ENCODE measurements at regions not wholly inside any gene's neighbourhood (a gene's known extent, or its start where the extent isn't known, plus 50 kb on each side); places are given as distances from the start of the nearest gene placed in this dataset.

DNA sequence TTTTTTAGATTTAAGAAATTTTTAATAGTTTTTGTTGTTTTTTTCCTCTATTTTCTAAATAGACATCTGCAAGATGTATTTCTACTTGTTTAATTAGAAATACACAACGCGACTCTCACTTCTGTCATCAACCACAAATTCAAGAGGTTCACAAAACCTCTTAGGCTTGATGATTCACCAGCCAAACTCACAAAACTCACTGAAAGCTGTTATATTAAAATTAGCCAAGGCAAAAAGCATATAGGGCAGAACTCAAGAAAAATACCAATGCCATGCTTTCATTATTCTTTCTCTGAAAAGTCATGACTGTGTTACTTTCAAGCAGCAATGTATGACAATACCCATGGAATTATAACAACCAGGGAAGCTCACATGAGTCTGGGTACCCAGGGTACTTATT lies 487.0 kb upstream of the RGS18 start:
- TF ChIP-seq, protein P1, sequence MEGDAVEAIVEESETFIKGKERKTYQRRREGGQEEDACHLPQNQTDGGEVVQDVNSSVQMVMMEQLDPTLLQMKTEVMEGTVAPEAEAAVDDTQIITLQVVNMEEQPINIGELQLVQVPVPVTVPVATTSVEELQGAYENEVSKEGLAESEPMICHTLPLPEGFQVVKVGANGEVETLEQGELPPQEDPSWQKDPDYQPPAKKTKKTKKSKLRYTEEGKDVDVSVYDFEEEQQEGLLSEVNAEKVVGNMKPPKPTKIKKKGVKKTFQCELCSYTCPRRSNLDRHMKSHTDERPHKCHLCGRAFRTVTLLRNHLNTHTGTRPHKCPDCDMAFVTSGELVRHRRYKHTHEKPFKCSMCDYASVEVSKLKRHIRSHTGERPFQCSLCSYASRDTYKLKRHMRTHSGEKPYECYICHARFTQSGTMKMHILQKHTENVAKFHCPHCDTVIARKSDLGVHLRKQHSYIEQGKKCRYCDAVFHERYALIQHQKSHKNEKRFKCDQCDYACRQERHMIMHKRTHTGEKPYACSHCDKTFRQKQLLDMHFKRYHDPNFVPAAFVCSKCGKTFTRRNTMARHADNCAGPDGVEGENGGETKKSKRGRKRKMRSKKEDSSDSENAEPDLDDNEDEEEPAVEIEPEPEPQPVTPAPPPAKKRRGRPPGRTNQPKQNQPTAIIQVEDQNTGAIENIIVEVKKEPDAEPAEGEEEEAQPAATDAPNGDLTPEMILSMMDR (conservative IDR thresholded peaks at IDR 0.05; ENCODE audit: low read depth, low read length): no peak
- no peak overlapping the region for H3K4me3 ChIP-seq (ENCODE audit: low read length)
- DNase-seq (ENCODE audit: low read depth): peak; percentile 16

DNA sequence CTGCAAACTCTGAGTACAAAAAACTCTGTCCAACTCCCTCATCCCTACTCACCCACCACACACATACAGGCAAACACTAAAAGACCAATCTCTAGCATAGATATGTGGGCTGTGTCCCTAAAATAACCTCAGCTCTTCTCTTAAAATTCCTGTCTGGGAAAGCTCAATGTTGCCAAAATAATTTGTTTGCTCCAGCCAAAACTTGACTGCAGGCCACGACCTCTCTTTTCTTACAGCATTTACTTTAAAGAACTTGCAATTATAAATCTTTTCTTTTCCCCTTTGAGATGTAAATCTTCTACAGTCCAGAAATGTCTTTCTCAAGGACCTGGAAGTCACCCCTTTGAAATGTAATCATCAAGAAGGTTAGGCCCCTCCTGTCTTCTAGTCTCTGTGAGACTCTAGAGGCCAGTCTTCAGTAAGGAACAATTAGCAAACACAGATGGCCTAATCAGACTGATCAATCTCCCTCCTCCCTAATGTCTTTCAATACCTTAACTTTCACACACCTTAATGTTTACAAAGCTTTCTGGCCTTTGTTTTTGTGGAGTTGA lies 483.6 kb upstream of the RGS18 start:
- H3K4me3 ChIP-seq (ENCODE audit: low read length): no peak overlapping the region
- TF ChIP-seq, protein P1 (conservative IDR thresholded peaks at IDR 0.05; ENCODE audit: low read depth, low read length): no peak
- no peak for DNase-seq (ENCODE audit: low read depth)

DNA sequence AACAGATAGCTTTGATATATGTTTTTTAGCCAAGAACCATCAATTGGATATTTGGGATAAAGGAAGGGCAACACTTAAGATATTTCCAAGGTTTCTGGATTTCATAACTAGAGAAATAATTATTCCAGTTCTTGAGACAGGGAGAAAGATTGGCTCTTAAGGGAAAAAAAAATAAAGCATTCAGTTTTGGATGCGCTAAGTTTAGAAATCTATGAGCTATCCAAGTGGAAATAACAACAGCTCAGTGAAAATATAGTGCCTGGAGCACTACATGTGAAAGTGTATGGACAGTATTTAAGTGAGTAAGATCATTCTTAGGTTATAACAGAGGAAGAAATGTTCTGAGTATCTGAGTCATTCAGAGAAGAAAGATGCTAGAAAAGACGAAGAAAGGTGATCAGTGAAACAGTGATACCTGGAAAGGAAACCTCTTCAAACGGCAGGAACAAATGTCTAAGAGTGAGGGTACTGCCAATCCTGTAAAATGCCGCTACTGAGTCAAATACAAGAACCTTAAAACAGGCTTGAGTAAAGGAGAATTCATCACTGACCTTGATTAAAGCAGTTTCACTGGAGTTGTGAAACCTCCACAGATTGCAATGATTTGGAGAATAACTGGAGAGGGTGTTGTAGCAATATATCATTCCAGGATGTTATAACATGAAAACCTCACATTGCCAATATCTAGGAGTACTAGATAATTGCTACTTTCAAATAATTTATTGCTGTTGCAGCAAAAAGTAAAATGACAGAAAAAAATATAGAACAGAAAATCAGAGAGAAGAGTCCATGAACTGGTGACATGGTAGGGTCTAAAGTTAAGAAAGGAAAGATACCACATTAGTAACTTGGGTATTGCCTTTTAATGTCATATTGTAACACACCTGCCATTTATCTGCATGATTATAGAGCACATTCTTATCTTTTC lies 482.1 kb upstream of the RGS18 start:
- no peak for DNase-seq (ENCODE audit: low read depth)
- H3K4me3 ChIP-seq (ENCODE audit: low read length): no peak overlapping the region
- TF ChIP-seq, protein P1 (conservative IDR thresholded peaks at IDR 0.05; ENCODE audit: low read depth, low read length): no peak

DNA sequence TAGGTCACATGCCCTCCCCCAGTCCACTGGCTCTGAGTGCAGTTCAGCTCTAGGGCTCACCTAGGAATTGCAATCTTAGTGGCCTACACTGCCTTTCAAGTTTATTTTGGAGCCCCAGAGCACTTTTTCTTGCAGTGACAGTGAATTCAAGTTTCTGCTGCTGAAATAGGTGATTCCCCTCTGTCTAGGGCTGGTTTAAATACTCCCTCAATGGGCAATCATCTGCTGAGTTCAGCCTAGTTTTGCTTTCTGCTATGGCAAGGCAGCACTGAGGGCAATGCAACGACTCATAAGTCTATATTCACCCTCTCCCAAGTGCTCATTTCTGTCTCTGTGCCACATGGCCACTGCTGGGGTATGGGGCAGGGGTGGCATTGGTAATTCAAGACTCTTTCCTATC lies 472.6 kb upstream of the RGS18 start:
- no peak for DNase-seq (ENCODE audit: low read depth)
- TF ChIP-seq, protein P1 (conservative IDR thresholded peaks at IDR 0.05; ENCODE audit: low read depth, low read length): no peak
- no peak overlapping the region for H3K4me3 ChIP-seq (ENCODE audit: low read length)

DNA sequence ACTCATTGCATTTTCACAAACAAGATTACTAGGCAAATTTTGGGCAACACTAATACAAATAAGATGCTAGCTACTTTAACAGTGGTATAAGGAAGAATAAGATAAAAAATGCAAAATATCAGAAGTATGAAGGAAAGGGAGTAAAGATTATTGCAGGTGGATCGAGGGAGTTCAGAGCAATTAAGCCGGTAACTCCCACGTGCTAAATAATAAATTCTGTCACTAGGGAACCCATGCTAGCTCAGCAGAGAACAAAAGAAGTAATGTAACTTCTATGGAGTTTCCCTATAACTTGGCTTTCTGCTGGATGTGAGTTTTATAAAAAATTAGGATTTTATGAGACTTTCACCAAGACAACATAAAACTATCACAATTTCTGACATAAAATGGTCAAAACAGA lies 470.5 kb upstream of the RGS18 start:
- DNase-seq (ENCODE audit: low read depth): no peak
- H3K4me3 ChIP-seq (ENCODE audit: low read length): no peak overlapping the region
- TF ChIP-seq, protein P1 (conservative IDR thresholded peaks at IDR 0.05; ENCODE audit: low read depth, low read length): no peak

DNA sequence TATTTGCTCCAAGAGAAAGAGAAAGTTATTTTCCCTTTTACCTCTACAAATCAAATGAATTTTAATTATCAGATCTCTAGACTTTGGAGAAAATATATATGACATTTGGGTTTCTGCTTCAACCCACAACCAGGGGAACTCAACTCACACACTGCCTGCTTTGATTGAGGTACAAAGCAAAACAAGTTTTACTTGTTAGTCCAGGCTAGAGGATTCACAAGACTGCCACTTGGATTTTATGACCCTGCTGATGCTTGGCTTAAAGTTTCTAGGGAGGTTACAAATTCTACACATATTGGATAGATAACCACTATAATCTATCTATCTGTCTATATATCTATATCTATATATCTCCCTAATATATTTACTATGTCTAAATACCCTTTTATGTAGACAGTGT lies 467.3 kb upstream of the RGS18 start:
- TF ChIP-seq, protein P1 (conservative IDR thresholded peaks at IDR 0.05; ENCODE audit: low read depth, low read length): no peak
- no peak for DNase-seq (ENCODE audit: low read depth)

DNA sequence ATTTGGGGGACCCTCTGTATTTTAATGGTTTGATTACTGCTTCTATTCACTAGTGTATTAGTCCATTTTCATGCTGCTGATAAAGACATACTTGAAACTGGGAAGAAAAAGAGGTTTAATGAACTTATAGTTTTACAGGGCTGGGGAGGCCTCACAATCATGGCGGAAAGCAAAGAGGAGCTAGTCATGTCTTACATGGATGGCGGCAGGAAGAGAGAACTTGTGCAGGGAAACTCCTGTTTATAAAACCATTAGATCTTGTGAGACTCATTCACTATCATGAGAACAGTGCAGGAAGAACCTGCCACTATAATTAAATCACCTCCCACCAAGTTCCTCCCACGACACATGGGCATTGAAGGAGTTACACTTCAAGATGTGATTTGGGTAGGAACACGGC lies 464.5 kb upstream of the RGS18 start:
- TF ChIP-seq, protein P1 (conservative IDR thresholded peaks at IDR 0.05; ENCODE audit: low read depth, low read length): no peak
- no peak overlapping the region for H3K4me3 ChIP-seq (ENCODE audit: low read length)
- no peak for DNase-seq (ENCODE audit: low read depth)

More for the DNA sequence above, 467.3 kb upstream of the RGS18 start:
- no peak overlapping the region for H3K4me3 ChIP-seq (ENCODE audit: low read length)
